NCI-H2029 (cell line): ENCODE measurements at regions not wholly inside any gene's neighbourhood (a gene's known extent, or its start where the extent isn't known, plus 50 kb on each side); places are given as distances from the start of the nearest gene placed in this dataset.

Source experiments
- DNase-seq: peaks from one replicate; lab custom pipeline; 2025; lab: John Stamatoyannopoulos, UW

DNA sequence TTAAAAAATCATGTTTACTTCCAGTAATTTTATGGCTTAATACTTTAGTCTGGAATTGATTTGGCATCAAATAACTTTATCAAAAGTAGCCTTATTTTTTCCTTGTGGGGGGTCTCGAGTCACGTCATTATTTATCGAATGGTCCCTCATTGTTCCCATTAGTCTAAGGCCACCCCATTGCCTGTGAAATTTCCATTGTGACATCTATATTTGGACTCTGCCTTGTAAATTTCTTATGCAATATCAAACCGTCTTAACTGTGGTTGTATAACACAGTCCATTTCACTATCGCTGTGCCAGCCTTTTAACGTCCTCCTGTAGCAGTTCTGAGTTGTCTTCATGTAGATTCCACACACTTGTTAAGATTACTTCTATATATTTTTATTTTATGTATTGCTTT lies 103.9 kb upstream of the RET start:
- DNase-seq = no peak

GRCh38 chr10:42973411-42973810 lies 103.5 kb upstream of the RET start:
- DNase-seq = no peak

- no peak for DNase-seq
These were observed 102.8 kb upstream of the RET start for GRCh38 chr10:42973870-42974692.

GRCh38 chr10:42974693-42975002 lies 102.2 kb upstream of the RET start:
- no peak for DNase-seq

DNA sequence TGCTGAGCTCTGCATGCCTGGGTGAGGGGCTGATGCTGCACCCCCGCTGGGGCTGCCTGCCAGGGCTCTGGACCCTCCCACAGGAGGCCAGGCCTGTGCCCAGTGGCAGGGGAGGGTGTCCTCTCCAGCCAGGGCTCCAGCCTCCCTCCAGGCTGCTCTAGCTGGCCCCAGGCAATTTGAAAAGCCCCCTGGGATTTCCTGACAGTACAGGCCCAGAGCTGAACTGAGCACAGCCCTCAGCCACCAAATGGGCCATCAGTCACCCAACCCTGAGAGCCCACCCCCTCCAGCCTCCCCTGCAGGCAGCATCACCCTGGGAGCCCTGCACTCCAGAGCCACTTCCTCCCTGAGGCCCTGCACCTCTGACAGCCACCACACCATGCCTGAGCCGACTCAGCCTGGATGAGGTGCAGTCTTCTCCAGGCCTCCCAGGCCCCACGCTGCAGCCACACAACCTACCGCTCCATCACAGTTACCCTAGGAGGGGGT lies 101.8 kb upstream of the RET start:
- no peak for DNase-seq

DNA sequence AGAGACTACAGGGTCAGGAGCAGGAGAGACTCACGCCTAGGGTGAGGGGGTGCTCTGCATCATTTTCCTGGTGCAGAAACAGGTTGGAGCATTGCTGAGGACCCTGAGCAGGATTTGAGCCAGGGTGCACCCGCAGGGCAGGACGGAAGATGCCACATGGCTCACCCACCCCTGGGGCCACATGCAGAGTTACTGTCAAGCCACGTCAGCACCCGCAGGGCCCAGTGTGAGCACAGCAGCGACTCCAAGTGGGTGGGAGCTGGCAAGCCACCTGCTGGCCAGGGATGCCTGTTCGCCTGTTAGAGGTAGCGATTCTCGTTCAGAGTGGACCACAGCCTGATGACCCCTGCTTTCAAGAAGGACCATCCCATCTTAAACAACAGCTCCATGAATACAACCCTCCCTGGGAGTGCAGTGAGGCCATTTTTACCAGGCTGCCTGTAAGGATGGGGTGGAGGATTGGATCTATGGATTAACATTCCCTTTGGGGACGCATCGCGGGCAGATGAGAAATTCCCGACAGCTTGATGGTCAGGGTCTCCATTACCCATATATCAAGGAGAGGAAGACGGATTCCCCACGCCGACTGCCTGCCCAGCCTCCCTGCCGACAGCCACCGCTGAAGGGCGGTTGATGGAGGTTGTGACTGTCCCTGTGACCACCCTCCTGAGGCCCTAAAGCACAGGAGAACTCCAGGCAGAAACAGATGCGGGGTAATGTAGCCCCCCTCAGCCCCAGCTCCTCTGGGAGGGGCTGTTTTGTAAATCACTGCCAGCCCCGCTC lies 101.1 kb upstream of the RET start:
- DNase-seq = no peak

- no peak for DNase-seq
These were observed 100.4 kb upstream of the RET start for GRCh38 chr10:42976351-42977031.

DNA sequence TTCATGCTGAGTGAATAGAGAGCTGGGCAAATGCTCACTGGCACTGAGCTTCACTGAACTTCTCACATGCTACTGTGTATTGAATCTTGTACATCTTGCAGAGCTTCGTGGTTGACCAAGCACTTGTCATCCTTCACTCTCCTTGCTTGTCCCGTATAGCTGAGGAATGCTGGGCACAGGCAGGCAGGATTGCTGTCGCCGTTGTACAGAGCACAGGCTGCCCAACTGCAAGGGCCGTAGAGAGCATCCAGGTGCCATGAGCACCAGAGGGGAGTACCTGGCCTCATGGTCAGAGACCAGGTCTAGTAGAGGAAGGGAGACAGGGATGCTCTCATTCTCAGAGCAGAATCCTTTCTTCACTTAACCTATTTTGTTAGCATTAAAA lies 99.8 kb upstream of the RET start:
- no peak for DNase-seq

DNA sequence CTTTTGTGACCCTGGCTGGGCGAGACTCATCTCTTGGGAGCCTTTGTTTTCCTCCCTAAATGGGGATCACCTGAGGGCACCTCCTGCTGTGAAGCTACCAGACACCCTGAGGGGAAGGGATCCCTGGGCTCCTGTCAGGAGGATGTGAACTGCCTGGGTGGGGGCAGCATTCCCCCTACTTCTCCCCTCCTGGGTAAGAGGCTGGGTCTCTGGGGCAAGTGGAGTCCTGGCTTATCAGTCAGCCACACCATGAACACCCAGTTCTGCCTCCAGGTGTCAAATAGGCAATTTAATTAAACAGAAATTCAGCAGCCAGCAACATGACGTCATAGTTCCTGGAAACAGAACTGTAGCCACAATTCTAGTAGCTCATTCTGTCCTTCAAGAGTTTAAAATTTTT lies 97.7 kb upstream of the RET start:
- no peak for DNase-seq

DNA sequence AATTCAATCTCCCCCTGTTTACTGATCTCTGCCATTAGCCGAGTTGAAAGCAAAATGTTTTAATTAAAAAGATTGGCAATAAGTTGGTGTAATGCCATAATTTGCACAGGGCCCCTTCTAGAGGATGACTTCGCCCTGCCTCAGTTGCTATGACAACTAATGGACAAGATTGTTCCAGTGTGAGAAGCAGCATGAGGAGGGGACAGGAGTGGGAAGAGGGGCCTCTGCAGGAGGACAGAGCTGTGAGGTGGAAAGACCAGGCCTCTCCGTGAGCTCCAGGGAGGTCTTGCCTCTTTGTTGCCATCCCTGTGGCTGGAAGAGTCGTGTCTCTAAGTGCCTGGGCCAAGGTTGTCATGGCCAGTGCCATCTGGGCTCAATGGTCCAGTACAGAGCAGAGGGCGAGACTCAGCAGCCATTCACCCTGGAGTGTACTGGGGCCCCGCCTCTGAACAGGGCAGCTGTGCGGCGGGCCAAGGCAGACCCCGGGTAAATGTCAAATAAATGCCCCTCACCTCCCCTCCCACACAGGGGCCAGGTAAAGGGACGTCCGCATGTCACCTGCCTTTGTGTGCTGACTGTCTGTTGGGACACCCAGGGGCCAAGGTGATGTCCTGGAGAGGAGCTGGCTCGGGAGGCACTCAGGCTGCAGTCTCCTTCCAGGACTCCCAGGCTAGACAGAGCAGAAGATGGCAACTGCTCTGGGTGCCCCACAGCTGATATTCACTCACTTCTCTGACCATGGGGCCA lies 97.0 kb upstream of the RET start:
- DNase-seq = no peak

DNA sequence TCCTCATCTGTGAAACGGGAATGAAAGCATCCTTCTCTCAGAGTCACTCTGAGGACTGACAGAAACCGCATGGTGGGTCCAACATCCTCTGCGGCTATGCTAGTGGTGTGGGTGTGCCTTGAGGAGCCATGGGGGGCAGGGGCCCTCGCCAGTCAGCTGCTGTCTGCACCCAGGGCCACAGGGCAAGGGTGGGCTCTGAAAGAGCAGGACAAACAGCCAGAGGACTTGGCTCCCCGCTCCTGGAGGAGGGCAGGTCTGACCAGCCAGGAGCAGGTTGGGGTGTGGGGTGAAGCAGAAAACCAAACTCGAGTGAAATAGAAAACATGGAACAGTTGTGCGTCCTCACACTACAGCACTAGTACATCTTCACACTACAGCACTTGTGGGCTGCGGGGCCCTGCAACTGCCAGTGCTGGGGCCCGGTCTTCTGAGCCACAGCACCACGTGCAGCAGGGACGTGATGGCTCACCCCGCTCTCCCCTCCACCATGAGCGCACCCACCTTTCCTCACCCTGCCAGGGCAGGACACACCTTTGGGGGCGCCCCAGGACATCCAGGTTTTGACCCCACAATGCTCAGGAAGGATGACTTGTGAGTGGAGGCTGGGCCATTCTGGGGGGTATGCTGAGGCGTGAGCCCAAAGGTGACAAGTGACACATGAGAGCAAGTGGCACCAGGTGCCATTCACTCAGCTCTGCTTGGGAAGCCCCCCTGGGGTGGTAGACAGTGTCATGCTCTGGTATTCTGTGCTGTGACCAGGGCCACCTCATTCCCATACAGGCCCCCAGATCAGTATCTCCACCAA lies 96.1 kb upstream of the RET start:
- DNase-seq = no peak

GRCh38 chr10:42981358-42982236 lies 95.3 kb upstream of the RET start:
- DNase-seq = no peak

DNA sequence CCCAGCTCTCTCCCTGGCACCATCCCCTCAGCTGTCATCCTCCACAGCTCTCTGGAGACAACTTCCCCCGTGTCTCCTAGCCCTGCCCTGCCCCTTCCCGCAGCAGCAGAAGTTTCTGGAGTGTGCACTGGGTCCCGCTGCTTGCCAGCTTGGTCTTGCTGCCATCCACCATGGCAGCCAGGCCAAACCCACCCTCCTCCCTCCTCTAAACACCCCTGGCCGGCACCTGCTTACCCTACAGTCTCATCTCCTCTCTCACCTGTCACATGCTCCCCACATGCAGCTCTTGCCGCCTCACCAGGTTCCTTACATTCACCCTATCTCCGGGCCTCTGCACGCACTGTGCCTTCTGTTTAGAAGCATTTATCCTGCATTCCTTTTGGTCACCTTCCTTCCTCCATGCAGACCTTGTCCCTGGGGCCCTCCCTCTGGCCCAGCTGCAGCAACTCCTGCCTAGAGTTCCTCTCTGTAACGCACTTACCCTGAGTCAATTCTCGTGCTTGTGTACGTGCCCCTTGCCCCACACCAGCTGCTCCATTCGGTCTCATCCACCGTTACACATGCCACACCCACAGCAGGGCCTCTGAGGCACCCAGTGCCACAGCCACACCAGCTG lies 93.9 kb upstream of the RET start:
- DNase-seq = no peak

DNA sequence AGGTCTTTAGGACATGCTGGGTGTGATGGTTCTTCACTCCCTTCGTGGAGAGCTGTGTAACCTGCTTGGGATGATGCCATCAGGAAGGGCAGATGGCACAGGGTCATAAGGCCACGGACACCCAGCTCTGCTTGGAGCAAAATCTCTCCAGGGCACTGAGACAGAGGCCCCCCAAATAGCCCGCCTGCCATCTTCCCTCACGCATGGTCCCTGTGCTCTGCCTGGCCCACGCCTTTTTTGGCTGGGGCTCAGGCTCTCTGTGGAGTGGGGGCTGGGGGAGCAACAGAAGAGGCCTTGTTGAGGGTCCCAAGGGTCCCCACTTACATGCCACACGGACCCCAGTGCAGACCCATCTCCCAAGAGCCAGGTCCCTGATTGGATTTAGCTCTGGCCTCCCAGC lies 93.3 kb upstream of the RET start:
- DNase-seq = no peak

- DNase-seq = no peak
These were observed 92.7 kb upstream of the RET start for GRCh38 chr10:42984035-42984610.

- no peak for DNase-seq
These were observed 92.0 kb upstream of the RET start for GRCh38 chr10:42984761-42985325.

DNA sequence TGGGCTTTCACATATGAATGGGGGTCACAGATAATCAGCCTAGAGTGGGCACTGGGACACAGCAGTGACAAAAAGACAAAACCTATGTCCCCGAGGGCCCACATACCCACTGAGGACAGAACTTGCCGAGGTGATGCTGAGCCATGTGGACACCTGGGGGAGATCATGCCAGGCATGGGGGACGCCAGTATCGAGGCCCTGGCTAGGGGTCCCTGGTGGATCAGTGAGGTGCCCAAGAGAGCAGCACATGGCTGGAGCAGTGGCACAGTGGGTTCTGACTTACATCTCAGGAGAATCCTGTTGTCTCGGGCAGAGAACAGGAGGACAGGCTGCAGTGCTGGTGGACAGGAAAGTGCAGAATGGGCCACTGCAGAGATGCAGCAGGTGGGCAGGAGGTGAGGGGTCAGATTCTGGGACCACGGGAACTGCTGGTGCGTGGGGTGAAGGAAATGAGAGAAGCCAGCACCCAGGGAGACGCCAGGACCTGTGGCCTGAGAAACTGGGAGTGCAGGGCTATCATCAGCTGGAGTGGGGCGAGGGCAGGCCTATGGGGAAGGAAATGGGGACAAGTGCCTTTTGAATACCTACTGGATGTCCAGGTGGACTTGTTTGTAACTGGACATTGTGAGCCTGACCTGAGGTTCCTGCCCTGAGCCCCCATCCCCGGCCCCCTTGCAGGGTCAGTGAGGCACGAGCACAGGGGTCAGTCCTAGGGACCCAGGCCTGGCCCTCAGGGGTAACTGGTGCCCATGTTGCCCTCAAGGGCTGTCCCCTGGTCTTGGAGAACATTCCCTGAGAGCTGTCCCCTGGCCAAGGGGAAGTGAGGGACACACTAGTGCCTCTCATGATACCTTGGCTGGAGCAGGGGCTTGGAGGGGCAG lies 91.2 kb upstream of the RET start:
- no peak for DNase-seq

GRCh38 chr10:42986633-42987032 lies 90.2 kb upstream of the RET start:
- DNase-seq = no peak
